ENCODE measurements at regions not wholly inside any gene's neighbourhood (a gene's known extent, or its start where the extent isn't known, plus 50 kb on each side); places are given as distances from the start of the nearest gene placed in this dataset.

DNA sequence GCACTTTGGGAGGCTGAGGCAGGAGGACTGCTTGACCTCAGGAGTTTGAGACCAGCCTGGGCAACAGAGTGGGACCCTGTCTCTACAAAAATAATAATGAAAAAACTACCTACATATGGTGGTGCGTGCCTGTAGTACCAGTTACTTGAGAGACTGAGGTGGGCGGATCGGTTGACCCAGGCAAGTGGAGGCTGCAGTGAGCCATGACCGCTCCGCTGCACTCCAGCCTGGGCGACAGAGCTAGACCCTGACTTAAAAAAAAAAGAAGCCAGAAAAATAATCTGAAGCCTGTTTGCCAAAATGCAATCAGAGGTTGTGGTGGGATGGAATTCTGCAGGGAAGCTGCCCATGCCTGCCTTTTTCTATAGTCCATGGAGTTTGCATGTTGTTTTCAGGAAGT lies 50.4 kb upstream of the GGTA1 start:
- DNase-seq, result no peak

DNA sequence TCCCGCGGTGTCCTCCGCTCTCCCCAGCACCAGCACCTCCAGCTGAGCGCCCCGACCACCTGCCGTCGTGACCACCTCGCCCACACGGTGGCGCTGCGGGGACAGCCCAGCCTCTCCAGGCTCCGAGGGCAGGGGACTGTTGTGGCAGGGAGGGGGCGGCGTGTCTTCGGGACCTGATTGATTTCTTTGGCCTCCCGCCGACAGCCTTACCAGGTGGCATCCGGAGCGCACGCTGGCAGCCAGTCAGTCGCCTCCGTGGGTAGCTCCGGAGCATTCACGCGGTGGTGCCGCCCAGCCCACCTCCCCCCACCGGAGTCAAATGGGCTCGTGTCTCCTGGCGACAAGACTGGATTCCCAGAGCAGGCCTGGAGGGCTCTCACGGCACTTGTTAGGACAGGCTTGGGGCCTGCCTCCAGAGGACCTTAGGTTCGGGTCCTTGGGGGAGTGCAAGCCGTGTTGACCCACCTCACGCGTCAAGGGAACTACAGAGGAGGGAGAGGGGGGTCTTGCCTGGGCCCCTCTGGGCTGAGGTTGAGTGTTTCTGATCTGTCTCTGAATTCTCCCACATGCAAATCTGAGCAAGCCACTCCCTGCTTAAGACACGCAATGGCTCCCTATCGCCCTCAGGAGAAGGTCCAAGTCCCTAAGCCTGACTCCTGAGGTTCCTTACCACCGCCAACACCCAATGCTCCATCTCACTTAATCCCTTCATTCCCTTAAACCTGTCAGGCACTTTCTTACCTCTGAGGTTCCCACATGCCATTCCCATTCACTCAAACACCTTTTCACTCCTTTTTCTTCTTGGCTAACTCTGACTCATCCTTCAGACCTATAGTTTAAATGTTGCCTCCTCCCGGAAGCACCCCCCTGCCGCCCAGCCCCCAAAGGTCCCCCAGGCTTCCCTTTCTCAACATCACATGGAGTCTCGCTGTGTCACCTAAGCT lies 51.2 kb upstream of the GGTA1 start:
- peak; percentile 74 to 82 for DNase-seq

DNA sequence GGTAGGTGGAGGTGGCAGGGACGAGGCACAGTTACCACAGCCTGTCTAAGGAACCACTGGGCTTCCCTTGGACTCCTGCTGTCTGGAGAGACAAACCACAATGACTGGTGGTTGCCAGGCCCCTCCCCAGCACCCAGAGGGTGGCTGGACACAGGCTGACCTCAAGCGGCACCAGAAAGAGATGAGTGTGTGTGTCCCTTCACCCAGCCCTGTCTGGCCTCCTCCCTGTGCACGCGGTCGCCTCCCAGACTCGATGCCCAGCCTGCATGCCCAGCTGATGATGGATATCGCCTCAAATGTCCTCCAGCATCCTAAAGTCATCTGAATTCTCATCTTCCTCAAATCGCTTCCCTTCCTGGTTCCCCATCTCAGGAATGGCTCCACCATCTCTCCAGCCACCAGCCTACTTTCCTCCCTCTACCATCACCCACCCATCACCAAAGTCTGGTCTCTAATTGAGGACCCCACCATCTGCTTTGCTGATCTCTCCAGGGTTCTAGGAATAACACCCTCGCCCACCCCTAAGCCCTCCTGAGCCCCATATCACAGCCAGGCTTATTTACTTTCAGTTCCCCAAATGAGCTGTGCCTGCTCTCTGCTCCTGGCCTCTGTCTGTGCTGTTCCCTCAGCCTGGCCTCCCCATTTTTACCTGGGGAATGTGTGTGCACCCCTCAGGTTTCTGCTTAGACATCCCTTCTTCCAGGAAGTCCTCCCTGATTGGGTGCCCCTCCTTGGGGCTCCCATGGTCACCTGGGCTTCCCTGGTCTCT lies 52.5 kb upstream of the GGTA1 start:
- DNase-seq, result no peak

DNA sequence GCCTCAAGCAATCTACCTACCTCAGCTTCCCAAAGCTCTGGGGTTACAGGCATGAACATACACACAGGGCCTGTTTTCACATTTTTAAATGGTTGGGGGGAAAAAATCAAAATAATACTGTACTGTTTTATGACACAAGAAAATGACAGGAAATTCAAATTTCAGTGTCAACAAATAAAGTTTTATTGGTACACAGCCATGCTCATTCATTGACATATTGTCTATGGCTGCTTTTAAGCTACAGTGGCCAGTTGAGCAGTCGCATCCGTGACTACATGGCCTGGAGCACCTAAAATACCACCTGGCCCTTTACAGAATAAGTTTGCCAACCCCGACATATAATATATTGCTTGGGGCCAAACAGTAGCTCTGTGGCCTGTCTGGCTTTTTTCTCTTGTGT lies 56.4 kb upstream of the GGTA1 start:
- DNase-seq, result no peak

DNA sequence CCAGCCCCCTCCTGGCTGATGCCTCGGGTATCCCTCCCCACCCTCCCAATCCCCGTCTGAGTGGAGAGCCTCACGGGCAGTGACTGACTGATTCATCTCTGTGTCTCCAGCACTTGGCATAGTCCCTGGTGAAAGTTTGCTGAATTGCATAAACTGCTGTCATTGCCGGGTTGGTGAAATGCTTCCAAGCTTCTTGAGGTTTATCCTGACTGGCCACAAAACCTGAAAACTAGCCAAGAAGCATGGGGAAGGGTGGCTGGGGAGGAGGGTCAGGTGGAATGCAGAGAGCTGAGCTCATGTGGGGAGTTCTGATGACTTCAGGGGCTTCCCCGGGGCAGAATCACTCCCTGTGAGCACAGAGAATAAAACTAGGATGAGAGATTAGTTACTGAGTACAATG lies 56.9 kb upstream of the GGTA1 start:
- DNase-seq, result no peak

DNA sequence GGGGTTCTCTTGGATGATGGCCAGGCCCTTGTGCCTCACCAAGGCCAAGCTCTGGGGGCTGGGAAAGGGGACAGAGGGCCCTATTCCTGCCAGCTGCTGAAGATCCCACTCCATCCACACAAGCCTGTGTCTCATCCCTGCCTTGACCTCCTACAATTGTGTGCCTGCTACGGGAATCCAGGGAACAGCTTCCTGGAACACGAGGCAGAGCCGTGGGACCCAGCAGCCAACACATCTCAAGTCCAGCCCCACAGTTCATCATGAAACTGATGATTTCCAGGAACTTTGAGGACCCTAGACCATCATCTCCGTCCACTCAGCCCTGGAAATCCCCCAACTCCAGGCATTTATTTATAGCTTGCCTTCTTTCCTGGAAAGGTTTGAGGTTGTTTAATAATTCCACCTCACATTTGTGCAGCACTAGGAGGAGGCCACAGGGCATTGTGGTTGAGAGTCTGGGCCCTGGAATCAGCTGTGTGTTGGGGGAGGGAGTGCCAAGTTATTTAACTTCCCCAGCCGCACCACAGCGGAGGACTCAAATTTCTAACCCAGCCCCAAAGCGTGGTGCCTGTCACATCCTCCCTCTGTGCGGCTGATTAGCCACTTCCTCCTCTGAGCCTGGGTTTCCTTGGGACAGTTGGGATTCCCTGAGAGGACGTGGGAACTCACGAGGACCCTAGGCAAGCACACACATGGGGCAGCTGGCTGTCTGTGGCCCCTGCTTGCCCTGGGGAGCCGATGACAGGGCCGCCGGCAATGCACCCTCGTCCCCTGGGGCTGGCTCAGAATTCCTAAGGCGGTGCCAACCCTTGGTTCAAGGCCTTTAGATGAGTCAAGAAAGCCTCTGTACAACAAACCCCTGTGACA lies 58.2 kb upstream of the GGTA1 start:
- peak in 1 of 2 donors; percentile 7 for DNase-seq

DNA sequence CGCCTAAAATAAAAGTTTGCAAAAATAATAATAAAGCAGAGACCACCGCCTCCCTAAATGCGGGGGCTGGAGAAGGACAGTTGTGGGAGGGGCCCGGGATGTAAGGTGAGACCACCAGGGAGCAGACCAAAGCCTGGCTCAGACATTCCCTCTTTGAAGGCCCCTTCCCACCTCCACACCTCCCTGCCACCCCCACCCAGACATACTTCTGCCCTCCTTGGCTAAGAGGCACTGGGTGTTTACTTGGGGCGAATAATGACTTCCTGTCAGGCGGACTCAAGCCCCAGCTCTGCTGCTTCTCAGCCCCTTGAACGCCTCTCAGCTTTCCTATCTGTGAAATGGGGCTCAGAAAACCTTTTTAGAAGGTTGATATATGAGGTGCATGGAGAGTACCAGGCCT lies 58.8 kb upstream of the GGTA1 start:
- no peak for DNase-seq

DNA sequence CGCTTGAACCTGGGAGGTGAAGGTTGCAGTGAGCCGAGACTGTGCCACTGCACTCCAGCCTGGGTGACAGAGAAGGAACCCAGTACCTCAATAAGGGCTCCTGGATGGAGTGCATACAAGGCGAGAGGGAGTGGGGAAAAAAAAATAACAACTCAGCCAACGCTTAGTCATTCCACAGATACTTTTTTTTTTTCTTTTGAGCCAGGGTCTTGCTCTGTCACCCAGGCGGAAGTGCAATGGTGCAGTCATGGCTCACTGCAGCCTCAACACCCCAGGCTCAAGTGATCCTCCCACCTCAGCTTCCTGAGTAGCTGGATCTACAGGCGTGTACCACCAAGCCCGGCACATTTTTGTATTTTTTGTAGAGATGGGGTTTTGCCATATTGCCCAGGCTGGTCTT lies 59.5 kb upstream of the GGTA1 start:
- DNase-seq, result no peak

DNA sequence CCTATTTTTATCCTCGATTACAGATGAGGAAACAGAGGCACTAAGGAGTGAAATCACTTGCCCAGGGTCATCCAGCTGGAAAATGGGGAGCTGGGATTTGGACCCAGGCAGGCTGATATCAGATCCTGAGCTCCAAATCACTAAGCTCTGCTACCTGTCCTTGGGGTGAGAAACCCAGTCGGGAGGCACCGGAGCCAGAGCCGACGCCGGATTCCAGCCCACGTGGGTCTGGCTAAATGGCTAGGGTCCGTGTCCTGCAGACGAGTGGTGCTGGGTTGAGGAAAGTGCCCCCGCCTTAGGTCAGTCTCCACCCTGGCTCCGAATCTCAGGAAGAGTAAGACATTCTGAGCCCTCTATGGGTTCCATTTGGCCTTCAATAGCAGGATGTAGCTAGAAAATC lies 61.3 kb upstream of the GGTA1 start:
- DNase-seq, result no peak

DNA sequence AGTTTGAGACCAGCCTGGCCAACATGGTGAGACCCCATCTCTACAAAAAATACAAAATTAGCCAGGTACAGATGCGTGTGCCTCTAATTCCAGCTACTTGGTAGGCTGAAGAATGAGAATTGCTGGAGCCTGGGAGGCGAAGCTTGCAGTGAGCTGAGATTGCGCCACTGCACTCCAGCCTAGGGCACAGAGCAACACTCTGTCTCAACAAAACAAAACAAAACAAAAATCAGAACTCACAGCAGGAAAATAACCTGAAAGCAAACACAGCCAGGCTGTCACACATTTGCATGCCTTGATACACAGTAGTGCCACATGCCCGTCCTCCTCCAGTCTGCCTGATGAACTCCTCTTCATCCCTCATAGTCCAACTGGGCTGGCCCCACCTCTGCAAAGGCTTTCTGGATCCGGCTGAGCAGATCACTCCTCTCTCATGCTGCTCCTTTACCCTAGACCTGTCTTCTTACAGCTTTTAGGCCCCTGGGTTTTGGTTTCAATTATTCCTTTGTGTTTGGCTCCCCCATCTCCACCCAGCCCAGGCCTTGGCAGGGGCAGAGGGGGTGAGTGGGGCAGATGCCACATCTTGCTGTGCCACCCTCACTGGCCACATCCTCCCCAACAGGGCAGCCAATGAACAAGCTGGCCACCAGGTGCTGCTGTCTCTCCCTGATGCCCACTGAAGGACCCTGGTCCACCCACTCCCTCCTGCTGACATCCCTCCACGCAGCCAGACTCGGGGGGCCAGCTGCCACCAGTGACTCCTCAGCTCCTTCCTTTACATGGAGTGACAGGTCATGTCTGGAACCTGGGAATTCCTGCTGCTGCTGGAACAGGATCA lies 62.0 kb upstream of the GGTA1 start:
- DNase-seq, result no peak

DNA sequence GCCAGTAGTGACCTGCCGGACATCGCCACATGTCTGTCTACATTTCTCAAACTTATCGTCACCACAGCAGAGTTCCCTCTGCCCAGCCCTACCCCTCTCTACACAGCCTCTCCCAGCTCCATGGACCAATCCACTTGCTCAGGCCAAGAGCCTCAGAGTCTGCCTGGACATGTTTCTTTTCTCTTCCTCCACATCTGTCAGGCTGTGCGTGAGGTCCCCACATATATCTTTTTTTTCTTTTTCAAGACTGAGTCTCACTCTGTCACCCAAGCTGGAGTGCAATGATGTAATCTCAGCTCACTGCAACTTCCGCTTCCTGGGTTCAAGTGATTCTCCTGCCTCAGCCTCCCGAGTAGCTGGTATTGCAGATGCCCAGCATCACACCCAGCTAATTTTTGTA lies 62.7 kb upstream of the GGTA1 start:
- no peak for DNase-seq

DNA sequence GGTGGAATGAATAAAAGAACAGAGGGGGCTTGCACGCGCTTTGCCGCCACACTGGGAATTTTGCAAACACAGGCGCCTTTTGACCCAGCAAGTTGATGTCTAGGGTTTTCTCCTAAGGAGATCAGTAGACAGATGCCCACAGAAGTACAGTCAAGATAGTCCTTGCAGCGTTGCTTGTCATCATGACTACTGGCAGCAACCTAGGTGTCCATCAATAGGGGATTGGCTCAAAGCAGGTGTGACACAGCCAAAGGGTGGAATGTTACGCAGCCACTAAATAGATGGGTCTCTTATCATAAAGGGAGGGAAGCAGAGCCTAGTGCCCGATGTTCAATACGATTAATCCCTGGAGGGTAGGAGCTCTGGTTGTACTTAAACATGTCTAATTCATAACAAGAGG lies 63.8 kb upstream of the GGTA1 start:
- no peak for DNase-seq

DNA sequence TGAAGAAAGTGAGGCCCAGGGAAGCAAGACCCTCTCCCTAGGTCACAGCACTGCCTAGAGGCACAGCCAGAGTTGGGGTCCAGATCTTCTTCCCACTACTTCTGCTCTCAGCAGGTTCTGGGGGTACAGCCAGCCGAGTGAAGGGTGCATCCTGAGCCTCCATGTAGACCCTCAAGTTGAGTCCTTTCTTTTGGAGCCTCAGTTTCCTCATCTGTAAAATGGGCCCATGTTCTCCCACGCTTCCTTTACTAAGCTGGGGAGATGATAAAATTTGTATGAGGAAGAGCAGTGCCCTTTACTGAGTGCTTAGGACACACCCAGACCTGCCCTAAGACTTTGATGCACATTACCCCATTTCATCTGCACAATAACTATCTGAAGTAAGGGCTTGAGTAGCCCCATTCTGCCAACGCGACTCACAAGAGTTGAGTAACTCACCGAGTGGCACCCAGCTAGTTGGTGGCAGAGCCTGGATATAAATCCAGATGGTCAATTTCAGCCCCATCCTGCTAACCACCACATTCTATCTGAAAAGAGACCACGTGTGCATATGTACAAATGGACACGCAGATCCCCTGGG lies 64.3 kb upstream of the GGTA1 start:
- DNase-seq, result no peak

DNA sequence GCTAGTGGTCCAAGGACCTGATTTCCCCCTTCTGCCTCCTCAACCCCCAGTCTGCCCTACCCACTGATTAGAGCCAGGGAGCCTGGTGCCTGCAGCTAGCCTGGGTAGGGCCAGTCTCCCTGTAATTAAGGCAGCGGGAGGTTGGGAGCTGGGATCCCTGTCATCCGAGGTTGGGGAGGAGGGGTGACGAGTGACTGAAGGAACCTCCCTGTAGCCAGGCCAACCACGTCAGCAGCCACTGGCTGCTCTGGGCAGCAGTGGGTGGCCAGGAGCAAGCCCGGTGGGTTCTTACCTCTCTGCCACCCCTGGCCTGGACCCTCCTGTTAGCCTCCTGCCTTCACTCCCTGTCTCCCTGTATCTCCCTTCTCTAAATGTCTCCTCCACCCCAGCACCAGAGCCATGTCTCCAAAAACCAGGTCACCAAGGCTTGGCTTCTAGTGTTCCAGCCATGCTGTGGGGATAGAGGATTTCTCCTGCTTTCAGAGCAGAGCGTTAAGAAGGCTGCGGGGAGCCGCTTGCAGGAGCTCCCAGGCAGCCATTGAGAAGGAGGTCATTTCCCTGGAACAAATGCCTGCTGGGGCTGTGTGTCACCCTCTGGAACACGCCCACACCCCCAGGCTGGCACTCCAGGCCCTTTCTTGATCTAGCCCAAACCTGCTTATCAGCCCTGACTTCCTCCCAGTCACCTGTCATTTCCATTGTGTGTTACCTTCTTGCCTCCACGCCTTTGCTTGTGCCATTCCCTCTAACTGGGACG lies 65.0 kb upstream of the GGTA1 start:
- DNase-seq, result no peak

DNA sequence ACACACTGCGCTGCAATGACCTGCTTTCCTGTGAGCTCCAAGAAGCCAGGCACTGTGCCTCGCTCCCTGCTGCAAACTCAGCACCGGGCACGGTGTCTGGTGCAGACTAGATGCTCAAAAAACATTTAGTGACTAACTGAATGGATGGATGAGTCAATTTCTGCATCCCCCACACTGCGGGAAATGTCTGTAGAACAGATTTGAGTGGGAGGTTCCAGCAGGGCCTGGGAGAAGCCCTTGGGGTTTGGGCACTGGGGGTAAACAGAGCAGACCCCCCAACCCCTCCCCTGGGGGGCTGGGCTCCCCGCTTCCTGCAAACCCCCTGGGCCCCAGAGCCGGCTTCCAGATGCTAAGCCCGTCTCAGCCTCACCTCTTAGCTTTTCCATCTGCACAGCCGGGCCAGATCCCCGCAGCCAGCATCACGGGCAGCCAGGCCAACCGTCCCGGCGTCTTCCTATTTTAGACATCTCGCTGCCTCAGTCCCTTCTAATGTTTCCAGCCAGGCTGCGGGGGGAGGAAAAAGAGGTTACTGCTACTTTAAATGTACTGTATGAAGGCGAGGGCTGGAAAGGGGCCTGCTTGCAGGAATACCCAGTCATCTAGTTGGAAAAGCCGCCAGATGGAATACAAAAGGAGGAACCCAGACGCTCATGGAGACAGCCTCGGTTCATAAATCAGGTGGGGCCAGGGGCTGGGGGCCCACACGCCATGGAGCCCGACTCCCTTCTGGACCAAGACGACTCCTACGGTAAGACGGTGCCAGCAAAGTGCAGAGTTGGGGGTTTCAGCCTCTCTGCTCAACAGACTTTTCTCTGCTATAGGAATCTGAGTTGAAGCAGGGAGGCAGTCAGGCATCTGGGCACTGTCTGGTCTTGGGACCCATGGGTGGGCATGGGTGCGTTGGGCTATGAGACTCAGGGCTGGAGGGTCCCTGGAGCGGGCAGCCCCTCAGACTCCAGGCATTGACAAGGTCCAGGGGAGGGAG lies 67.1 kb upstream of the GGTA1 start:
- no peak for DNase-seq

DNA sequence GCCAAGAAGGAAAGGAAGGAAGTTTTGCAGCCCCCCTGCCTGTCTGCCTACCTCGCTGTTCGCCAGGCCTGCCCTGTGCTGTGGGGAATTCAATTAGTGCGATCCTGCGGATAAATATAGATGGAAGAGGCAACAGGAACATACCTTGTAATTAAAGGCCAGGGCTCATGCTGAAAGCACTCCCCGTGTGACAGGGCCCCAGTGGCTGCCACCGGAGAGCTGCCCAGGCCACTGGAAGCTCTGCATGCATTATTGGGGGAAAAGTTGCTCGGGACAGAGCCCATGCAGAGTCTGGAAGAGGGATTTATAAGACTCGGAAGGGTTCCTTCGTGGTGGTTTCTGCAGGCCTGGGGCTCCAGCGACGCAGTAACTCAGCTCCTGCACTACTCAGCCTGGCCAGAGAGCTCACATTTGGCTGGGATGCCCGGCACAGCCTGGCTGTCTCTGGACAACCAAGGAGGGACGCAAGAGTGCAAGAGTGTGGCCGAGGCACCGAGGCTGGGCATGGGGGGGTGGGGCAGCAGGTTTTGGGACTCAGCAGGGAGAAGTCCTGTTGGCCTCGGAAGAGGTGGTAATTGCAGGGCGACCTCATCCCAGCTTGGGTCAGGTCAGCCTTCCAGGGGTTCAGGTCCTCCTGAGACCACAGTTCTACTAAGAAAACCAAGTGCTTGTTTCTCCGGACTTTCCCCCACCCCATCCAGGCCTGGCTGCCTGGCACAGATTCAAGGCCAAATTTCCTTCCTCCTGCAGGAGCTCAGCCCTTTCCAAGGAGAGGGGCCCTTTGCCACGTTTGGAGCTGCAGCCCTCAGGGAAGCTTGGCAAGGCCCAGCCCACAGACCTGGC lies 68.1 kb upstream of the GGTA1 start:
- DNase-seq, result no peak

DNA sequence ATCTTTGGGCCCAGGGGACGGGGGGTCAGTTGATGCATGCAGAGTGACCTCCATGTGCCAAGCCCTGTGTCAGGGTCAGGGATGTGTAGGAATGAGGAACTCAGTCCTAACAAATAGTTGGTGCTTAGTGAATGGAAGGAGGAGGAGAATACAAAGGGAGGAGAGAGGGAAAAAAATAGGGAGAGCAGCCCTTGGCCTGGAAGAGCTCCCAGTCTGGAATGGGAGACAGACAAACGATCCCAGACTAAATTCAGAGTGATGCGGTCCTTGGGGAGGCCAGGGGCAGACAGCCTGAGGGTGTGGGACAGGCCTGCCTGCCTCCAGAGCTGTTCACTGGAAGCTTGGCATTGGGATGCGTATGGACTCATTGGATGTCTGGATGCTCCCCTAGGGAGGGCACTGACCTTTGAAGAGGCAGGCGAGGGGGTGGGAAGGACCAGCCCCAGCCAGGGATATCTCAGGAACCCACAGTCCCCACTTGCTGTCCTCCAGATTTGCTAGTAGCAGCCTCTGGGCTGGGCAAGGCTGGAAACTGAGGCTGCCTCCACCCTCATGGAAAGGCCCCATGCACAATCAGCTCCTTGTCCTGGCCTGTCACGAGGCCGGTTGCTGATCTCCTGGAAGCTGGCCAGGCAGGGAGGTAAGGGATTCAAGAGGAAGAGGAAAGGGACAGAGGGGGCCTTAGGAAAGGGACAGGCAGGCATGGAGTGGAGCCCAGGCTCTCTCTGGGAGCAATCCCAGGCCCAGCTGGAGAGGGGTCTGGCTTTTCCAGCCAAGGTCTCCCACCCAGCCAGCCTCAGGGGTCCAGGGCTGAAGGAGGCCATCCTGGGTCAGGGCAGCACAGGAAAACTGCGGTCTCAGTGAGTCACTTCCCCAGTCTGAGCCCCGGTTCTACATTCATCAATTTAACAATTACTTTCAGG lies 69.0 kb upstream of the GGTA1 start:
- DNase-seq, result no peak

DNA sequence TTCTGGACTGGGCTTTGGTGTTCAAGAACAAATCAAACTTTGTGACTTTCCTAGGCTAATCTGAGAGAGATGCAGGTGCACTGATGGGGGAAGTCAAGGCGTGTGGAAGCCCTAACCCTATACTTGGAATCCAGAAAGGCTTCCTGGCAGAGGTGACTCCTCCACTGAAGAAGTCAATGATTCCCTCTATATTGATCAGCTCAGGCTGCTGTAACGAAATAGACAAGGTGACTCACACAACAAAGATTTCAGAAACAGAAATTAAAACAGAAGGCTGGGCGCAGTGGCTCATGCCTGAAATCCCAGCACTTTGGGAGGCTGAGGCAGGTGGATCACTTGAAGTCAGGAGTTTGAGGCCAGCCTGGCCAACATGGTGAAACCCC lies 69.6 kb upstream of the GGTA1 start:
- no peak for DNase-seq

Measured in stimulated activated CD4-positive, alpha-beta T cell treated with anti-CD3 and anti-CD28 coated beads, Interleukin-2, amount 100 ng/mL, for 24 hours (primary cell).